ENCODE measurements at regions not wholly inside any gene's neighbourhood (a gene's known extent, or its start where the extent isn't known, plus 50 kb on each side); places are given as distances from the start of the nearest gene placed in this dataset.

GRCh38 chr3:94686208-94686607 lies 623.3 kb downstream of the NSUN3 start:
- ChIA-PET CTCF (no interaction called here), POLR2A (no interaction called here)
- ATAC-seq (ENCODE audit: low read depth) = no peak
- H2AFZ ChIP-seq (ENCODE audit: insufficient read depth, low read depth, low read length, poor library complexity, severe bottlenecking) = no peak overlapping the region
- no peak overlapping the region for H3K27ac ChIP-seq (ENCODE audit: low read length in 2 of 2)
- Mint-ChIP-seq H3K9me3 (ENCODE audit: insufficient read depth) (peaks cover 8% of the 10 kb centered on the region), H3K27ac (no peak overlapping the region), H3K4me3 (no peak overlapping the region), H3K27me3 (no peaks in the 10 kb centered on the region), H3K4me1 (no peaks in the 10 kb centered on the region)
- H3K4me1 ChIP-seq (ENCODE audit: control insufficient read depth in 2 of 2, insufficient read depth in 2 of 2, low read length in 2 of 2) = no peaks in the 10 kb centered on the region
- H3K9ac ChIP-seq (ENCODE audit: low read length) = no peak overlapping the region
- TF ChIP-seq CTCF (IDR thresholded peaks at IDR 0.05) = no peak
- TF ChIP-seq EZH2 (IDR thresholded peaks at IDR 0.05; ENCODE audit: borderline replicate concordance, insufficient read depth, low read depth, low read length, poor library complexity, severe bottlenecking) = no peak
- intact Hi-C loops (cut with micrococcal nuclease) = no loop called here
- no peaks in the 10 kb centered on the region for H3K36me3 ChIP-seq (replicated peaks in 1 of 2; ENCODE audit: control extremely low read depth in 1 of 2, control insufficient read depth in 1 of 2, extremely low read depth in 1 of 2, insufficient read depth in 2 of 2, low read length in 1 of 2)
- no peak overlapping the region for H3K4me3 ChIP-seq (ENCODE audit: control extremely low read depth in 1 of 5, extremely low read depth in 1 of 5, insufficient read depth in 1 of 5, low read depth in 2 of 5, low read length in 4 of 5)
- peaks cover 0 to 1% (median 0%) of the 10 kb centered on the region in 3 donors for H3K9me3 ChIP-seq (ENCODE audit: control extremely low read depth in 1 of 3, control insufficient read depth in 2 of 3, insufficient read depth in 1 of 3, low read length in 2 of 3)
- no peak for DNase-seq
- no peaks in the 10 kb centered on the region for H3K79me2 ChIP-seq (ENCODE audit: control insufficient read depth, insufficient read depth, low read length)
- no peaks in the 10 kb centered on the region for H3K27me3 ChIP-seq (replicated peaks in 1 of 4; ENCODE audit: control extremely low read depth in 1 of 4, control insufficient read depth in 3 of 4, insufficient read depth in 4 of 4, low read length in 3 of 4)
- no peak overlapping the region for H3K4me2 ChIP-seq (replicated peaks; ENCODE audit: low read depth, low read length, poor library complexity, severe bottlenecking)
- WGBS (ENCODE audit: insufficient coverage) = no CpG with 5 or more reads among the region's 1 CpG
- no peaks in the 10 kb centered on the region for H4K20me1 ChIP-seq (ENCODE audit: control insufficient read depth, insufficient read depth, low read length, poor library complexity, severe bottlenecking)

- Histone ChIP-seq H3K4me2 (replicated peaks; ENCODE audit: low read depth, low read length, poor library complexity, severe bottlenecking) (no peak overlapping the region), H3K27ac (ENCODE audit: low read length in 2 of 2) (no peak overlapping the region), H3K9ac (ENCODE audit: low read length) (no peak overlapping the region), H4K20me1 (ENCODE audit: control insufficient read depth, insufficient read depth, low read length, poor library complexity, severe bottlenecking) (no peaks in the 10 kb centered on the region), H3K4me1 (ENCODE audit: control insufficient read depth in 2 of 2, insufficient read depth in 2 of 2, low read length in 2 of 2) (no peaks in the 10 kb centered on the region), H3K36me3 (replicated peaks in 1 of 2; ENCODE audit: control extremely low read depth in 1 of 2, control insufficient read depth in 1 of 2, extremely low read depth in 1 of 2, insufficient read depth in 2 of 2, low read length in 1 of 2) (no peaks in the 10 kb centered on the region), H3K9me3 (ENCODE audit: control extremely low read depth in 1 of 3, control insufficient read depth in 2 of 3, insufficient read depth in 1 of 3, low read length in 2 of 3) (no peaks in the 10 kb centered on the region), H3K79me2 (ENCODE audit: control insufficient read depth, insufficient read depth, low read length) (no peaks in the 10 kb centered on the region), H3K4me3 (ENCODE audit: control extremely low read depth in 1 of 5, extremely low read depth in 1 of 5, insufficient read depth in 1 of 5, low read depth in 2 of 5, low read length in 4 of 5) (no peak overlapping the region), H3K27me3 (replicated peaks in 1 of 4; ENCODE audit: control extremely low read depth in 1 of 4, control insufficient read depth in 3 of 4, insufficient read depth in 4 of 4, low read length in 3 of 4) (no peaks in the 10 kb centered on the region), H2AFZ (ENCODE audit: insufficient read depth, low read depth, low read length, poor library complexity, severe bottlenecking) (no peak overlapping the region)
- no peak for ATAC-seq (ENCODE audit: low read depth)
- H3K4me3 Mint-ChIP-seq = no peak overlapping the region
- TF ChIP-seq EZH2 (IDR thresholded peaks at IDR 0.05; ENCODE audit: borderline replicate concordance, insufficient read depth, low read depth, low read length, poor library complexity, severe bottlenecking) (no peak), CTCF (IDR thresholded peaks at IDR 0.05) (no peak)
- intact Hi-C loops (cut with micrococcal nuclease) = no loop called here
- WGBS (ENCODE audit: insufficient coverage) = 75% methylated on average over 2 of the region's 5 CpGs
- ChIA-PET CTCF (no interaction called here), POLR2A (no interaction called here)
- no peaks in the 10 kb centered on the region for H3K27me3 Mint-ChIP-seq
- H3K27ac Mint-ChIP-seq = no peak overlapping the region
- no peaks in the 10 kb centered on the region for H3K4me1 Mint-ChIP-seq
- no peak for DNase-seq
- peaks cover 2% of the 10 kb centered on the region for H3K9me3 Mint-ChIP-seq (ENCODE audit: insufficient read depth)
These were observed 631.3 kb downstream of the NSUN3 start for GRCh38 chr3:94693997-94694640.

All from B cell (primary cell).